GM21737 (cell line): ENCODE measurements at regions not wholly inside any gene's neighbourhood (a gene's known extent, or its start where the extent isn't known, plus 50 kb on each side); places are given as distances from the start of the nearest gene placed in this dataset.
"Not testable (repeated sequence)": the region's sequence is repeated elsewhere in the genome, so short reads cannot be mapped to it uniquely, and the experiment has no call there.

Source experiments
- ATAC-seq: cut with Tn5 transposase; IDR thresholded peaks from one replicate; pipeline ENCODE4 v1.9.1; 2021; ENCODE audit warnings: mild to moderate bottlenecking, moderate library complexity; ENCODE audit not compliant: unreplicated experiment

DNA sequence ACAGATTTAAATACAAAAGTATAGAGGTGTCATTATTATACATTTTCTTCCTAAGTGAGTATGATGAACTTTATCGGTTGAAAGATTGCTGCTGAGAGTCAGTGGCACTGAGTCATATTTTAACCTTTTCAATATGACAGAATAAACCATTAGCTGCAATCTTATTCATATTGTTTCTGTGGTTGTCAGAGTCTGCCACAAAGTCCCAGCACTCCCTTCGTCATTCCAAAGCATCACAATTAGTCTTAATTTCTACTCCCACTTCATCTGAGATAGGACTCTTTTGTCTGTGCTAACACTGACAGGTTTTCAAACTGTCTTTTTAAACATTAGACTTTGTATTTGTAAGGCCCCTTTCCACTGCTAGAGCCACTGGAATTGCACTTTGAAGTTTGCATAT, 656.9 kb downstream of the MTRR start:
- ATAC-seq: no peak

- ATAC-seq: no peak
Measured at GRCh38 chr5:8528106-8528505, 659.2 kb downstream of the MTRR start.

DNA sequence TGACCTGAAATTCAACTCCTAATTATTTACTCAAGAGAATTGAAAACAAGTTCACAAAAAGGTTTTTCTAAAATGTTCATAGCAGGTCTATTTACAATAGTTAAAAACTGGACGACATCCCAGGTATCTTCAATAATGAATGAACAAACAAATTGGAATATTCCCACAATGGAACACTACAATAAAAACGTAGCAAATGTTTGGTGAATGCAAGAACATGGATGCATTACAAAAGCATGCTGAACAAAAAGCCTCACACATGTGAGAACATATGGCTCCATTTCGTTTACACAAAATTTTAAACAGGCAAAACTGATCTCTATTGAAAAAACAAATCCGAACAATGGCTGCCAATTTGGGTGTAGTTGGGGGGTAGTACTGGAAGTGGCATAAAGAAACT, 669.9 kb downstream of the MTRR start:
- no peak for ATAC-seq

DNA sequence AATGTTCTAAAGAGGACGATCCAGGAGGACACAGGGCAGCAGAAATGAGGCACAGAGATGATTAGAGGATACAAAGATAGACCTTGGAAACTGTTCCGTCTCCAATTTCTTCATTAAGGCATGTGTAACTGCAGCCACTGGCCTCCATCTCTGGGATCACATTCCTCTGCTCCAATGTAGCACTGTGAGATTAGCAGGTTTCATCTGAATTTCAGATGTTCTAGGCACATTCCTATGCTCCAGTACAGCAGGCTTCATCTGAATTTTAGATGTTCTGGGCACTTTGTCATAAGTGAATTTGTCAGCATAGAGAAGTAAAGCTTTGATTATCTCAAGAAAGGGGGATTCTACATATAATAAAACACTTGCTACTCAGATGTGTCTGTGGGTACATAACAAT, 671.4 kb downstream of the MTRR start:
- ATAC-seq: no peak

- ATAC-seq: no peak
Measured at GRCh38 chr5:8550921-8551320, 682.0 kb downstream of the MTRR start.

DNA sequence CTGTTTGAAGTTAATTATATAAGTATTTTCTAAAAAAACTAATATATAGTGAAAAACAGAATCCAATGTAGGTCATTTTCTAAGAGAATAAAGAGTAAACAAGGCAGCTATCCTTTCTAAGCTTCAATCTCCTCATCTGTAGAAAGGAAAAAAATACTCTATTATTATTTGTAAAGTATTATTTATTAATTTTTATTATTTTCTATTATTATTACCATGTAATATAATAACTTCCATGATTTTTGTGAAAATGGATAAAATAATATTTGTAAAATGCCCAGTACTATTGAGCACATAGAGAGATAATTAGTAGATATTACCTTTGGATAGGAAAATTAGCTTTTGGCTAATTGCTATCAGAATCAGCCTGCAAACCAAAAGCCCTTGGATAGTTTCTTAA, 684.4 kb downstream of the MTRR start:
- ATAC-seq: no peak

DNA sequence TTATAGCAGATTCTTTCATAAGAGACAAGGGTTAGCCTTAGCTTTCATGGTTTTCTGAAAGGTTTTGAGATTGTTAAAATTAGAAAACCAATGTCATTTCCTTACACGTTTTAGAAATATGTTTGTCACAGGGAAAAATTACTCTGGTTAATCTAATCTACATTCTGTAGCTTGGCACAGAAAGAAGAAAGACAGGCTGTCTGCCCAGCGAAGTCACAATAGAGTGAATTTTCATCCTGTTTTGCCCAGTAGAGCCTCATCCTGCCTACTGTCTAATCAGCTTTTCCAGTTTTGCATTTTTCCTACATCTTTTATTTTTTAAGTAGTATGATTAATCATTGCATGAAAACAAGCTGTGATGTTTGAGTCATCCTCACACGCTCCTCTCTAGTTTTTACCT, 688.8 kb downstream of the MTRR start:
- no peak for ATAC-seq

DNA sequence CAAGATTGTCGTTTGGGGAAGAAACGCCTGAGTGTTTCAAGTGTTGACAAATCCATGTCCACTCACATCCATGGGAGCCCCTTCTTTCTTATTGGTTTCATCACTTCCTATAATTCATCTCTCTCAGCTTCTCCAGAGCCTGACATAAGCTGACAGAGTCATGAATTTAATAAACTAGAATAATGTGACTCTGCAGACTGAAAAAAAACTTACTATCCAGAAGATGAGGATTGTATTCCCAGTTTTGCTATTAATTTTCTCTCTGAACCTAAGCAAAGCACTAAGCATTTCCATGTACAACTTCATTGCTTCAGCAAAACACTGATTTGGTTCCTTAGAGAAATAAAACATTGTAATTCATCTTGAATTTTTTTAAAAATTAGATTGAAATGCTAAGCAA, 691.8 kb downstream of the MTRR start:
- no peak for ATAC-seq

DNA sequence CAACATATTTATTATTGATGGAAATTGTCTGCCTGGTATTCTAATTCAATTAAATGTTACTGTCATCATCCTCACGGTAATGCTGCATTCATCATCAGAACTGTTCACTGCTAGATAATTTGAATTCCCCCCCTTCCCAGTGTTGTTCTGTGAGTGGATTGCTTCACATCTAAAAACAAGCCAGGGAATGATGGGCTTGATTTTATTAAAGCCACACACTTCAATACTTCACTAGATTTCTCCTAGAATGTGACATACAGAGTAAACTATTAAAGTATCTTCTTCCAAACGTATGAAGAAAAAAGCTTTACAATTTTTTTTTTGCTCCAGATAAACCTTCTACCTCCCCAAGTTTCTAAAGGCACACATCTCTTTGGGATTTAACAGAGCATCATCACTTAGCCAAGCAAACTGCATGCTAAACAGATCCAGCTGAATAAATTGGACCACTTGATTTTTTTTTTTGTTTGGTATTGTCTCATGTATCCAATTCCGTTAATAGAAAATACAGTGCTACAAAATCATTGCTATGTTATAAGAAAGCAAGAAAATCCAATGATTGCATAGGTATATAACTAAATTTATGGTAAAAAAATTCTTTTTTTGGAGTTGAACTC, 692.4 kb downstream of the MTRR start:
- no peak for ATAC-seq

GRCh38 chr5:8561854-8562253, 692.9 kb downstream of the MTRR start:
- no peak for ATAC-seq

GRCh38 chr5:8563540-8563939, 694.6 kb downstream of the MTRR start:
- not testable (repeated sequence) for ATAC-seq

DNA sequence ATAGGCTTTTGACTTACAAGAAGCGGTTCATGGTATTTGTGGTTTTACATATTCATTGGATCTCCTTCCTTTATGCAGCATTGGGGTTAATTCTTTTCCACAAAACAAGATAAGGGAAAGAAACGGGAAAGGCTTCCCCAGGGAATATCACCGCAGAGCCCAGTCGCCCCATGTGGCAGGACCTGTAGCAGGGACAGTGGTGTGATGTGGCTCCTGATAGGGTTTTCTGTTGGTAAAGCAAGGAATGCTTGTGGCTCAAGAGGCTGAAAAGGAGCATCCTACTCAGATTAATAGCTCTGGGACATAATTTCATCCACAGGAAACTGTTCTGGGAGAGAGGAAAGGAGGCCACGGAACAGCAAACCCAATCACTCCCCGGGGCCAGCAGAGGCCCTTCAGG, 699.9 kb downstream of the MTRR start:
- no peak for ATAC-seq

- ATAC-seq: no peak
Measured at GRCh38 chr5:8570528-8570927, 701.6 kb downstream of the MTRR start.

- no peak for ATAC-seq
Measured at GRCh38 chr5:8576178-8576577, 707.2 kb downstream of the MTRR start.

GRCh38 chr5:8577792-8578191, 708.8 kb downstream of the MTRR start:
- ATAC-seq: no peak

DNA sequence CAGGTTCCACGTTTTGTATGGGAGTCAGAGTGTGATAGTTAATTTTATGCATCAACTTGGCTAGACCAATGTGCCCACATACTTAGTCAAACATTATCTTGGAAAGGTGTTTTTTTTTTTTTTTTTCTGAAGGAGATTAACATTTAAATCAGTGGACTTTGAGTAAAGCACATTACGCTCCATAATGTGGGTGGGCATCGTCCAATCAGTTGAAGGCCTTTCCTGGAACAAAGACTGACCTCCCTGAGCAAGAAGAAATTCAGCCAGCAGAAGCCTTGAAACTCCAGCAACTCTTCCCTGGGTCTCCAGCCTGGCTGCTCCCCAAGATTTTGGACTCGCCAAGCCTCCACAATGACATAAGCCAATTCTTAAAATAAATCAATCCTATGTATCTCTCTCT, 711.4 kb downstream of the MTRR start:
- ATAC-seq: no peak

- no peak for ATAC-seq
Measured at GRCh38 chr5:8581047-8581446, 712.1 kb downstream of the MTRR start.

DNA sequence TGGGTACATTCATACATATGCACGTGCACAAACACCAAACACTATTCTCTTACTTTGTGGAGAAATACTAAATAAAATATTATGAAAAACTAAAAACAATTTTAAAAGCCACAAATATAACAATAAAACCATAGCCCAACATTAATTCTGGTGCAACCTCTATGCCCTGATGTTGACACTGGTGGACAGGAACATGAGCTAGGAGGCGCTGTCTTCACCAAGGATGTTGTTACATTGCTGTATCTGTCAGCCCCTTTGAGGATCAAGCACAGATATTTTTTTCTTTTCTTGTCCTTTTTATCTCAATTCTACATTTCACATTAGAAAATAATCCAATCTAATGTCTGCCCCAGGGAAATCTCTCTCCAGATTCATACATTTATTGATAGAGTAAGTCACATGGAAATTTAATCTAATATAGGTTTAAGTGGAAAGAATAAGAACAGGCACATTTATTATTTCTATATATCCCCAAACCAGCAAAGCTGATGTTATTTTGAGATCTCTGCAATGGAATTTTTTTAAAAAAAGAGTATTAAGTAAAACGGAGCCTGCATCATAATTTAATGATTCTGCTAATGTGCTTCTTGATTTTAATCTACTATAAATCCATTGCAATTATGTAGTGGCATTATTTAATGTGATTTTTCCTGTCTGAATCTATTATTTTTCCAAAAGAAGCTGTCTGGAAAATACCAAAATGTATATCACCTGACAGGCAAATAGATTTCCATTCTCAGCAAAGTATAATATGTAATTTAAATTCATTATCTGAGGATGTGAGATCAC, 716.5 kb downstream of the MTRR start:
- ATAC-seq: no peak

DNA sequence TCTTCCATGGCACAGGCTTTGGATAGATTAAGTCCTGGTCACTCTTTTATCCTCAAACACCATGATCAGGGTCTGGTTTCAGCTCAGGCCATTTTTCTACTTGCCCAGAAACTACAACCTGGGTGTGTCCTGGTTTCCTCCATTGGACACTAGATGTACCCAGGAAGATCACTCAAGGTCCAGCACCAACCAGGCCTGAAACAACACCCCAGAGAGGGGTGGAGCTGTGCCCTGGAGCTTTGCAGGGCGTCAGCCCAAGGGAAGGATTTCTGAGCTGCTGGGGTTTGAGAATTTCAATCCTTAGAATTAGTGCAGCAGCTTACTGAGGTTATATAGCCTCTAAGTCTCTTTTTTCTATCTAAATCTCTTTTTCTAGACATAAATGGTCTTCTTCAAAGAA, 722.0 kb downstream of the MTRR start:
- no peak for ATAC-seq

DNA sequence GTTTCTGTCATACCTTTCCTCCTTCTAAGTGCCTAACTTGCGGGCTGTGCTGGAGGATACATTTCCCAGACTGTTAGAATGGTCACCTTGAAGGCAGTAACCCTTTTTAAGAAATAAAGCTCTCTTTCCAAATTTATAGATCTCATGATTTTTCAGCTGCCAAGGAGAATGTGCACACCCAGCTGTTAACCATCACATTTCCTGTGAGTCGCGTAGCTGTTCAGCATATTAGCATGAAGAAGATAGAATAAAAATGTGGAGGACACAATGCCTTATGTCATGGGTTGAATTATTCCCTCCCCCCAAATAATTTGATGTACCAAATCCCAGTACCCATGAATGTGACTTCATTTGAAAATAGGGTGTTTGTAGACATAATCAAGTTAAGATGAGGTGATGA, 729.4 kb downstream of the MTRR start:
- ATAC-seq: no peak

DNA sequence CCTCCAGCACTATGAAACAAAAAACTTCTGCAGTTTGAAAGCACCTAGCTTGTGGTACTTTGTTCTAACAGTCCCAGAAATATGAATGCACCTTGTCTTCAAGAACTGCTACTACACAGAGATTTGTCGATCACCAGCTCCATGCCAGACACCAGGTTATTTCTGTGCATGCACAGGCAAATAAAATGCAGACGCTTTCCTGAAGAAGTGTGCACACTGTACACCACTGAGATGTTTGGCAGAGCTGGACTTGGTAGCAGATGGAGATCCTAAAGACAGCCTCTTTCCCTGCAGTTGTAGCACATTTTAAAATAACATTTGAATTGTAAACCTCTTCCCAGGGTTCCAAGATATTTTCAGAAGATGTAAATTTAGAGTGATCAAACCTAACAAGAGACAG, 730.0 kb downstream of the MTRR start:
- no peak for ATAC-seq

GRCh38 chr5:8600843-8601242, 731.9 kb downstream of the MTRR start:
- ATAC-seq: no peak

DNA sequence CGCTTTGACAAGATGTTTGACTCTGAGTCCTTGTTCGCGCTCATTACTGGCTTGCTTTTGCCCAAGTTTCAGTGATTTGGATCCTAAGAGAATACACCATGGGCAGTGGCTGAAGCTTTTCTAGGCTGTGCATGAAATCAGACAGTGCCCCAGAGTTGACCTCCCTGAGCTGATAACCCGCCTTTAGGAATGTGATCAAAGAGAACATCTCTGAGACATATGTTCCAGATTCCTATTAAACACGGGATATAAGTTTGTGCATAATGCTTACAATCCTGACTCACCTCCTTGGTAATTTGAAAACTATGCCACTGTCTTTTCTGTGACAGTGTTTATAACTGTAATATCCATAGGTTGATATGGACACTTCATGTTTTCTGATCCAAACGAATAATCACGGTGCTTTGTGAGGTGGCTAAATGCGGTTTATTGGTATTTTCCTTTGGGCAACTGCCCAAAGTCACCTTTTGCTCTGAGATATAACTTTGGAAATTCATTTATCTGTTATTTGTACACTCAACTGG, 732.9 kb downstream of the MTRR start:
- ATAC-seq: no peak
